GM03348 (cell line): ENCODE measurements at regions not wholly inside any gene's neighbourhood (a gene's known extent, or its start where the extent isn't known, plus 50 kb on each side); places are given as distances from the start of the nearest gene placed in this dataset.
A peak's percentile ranks its signal among the peaks of the same experiment; 100 is the strongest.

Experiments used
- DNase-seq: peaks from one replicate; pipeline ENCODE4 v3.0.0; 2012; ENCODE audit warnings: low spot score

DNA sequence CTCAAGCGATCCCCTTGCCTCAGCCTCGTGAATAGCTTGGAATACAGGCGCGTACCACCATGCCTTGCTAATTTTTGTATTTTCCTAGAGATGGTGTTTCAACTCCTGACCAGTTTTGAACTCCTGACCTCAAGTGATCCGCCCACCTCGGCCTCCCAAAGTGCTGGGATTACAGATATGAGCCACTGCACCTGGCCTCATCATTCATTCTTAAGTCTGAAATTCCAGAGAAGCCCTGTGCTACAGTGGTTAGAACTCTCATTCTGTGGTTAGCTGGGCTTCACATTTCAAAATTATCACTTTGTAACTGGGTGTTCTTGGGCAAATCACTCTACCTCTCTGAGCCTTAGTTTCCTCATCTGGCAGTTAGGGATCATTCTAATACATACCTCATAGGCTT, 86.1 kb upstream of the POU3F1 start:
- DNase-seq = no peak

DNA sequence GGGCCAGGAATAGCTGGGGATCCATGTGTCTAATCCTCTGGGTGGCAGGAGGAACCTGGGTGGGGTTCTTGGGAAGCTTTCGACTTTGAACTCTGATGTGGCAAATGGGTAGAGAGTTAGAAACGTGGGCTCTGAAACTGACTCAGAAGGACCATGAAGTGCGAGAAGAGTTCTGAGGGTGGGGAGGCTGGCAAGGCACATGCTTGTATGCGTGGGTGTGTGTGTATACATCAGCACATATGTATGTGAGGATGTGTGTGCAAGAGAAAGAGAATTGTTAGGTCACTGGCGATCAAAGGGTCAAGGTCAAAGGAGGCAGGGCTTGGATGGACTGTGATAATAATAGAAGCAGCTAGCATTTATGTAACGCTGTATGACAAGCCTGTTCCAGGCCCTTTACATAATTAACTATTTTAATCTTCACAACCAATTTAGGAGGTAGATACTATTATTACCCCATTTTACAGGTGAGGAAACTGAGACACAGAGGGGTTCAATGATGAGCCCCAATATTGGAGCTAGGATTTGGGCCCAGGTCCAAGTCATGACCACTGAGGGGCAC, 84.5 kb upstream of the POU3F1 start:
- no peak for DNase-seq

DNA sequence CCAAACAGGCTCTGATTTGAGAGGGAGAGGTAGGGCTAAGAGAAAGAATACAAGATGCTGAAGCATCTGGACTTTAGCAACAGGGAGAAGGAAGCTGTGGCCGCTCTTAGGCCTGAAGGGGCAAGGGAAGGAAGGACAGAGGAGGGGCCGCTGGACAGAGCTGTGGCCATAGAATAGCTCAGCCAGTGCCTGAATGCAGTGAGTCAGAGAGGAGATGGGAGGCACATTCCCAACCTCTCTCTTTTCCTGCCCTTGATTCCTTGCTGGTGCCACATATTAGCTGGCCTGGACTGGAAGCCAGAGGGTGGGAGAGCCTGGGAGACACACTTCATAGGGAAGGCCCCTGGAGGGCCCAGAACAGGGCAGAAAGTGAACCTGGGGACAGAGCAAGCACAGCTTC, 83.4 kb upstream of the POU3F1 start:
- peak; percentile 30 for DNase-seq

DNA sequence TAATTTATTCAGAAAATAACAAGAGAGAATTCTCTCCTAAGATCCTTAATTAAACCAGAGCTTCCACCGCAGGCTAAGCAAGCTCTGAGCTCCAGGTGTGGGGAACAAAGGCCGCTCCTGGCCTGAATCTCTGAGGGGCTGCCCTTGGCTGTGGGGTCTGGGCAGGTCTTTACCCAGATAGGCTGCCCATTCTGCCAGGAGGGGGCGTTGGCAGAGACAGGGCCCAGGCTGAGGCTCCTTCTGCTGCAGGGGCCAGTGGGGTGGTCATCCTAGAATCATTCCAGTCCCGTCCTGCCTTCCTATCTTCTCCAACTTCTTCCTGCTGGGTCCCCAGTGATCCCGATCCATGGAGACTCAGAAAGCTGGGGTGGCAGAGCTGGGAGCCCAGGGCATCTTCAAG, 82.9 kb upstream of the POU3F1 start:
- no peak for DNase-seq

DNA sequence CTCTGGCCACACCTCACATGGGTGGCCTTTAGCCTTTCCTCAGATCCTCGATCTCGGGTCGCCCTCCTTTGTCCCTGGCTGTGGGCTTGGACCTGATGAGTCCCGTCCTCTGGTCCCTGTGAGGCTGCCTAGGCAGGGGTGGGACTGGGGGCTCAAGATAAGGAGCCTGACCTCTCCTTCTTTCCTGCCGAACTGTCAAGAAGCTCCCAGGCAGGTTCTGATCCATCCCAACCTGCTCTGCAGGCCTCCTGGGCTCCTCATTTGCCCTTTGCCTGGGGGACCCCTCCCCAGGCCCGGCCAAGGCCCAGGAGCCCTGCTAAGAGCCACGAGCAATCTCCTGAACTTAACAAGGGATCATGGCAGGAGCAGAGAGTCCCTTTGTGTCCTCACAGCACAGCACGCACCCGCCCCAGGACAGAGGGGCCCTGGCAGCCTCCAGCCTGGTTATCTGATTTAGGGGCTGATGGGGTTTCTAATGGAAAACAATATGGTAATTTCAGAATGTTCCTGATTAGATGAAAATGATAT, 82.4 kb upstream of the POU3F1 start:
- DNase-seq = no peak

DNA sequence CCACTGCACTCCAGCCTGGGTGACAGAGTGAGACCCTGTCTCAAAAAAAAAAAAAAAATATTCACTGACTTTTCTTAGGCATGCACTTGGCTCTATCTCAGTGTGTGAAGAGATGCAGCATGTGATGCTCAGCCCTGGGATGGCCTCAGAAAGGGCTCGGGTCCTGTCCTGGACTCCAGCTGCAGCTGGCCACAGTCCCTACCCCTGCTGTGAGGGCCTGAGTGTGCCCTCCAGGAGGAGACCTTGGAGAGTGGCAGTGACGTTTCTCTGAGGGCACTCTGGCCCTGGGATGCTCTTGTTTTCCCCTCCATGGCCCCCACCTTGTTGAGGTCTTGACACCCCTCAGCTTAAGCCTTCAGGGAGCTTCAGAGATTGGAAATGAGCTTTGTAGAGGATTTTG, 81.9 kb upstream of the POU3F1 start:
- no peak for DNase-seq

DNA sequence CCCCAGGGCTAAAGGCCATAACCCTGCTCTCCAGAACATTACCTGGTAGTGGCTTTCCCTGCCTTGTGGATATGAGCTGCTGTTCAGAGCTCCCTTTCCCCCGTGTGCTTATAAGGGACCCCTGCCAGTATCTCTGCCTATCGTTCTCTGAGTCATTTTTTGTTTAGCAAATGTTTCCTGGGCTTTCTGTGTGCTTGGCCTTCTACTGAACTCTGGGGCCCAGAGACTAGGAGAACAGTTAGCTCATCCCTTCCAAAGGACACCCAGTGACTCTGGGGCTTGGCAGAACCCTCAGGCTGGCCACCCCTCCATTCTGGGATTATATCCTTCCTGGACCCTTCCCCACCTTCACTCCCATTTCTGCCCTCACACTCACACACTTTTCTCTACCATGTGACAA, 80.8 kb upstream of the POU3F1 start:
- DNase-seq = no peak

DNA sequence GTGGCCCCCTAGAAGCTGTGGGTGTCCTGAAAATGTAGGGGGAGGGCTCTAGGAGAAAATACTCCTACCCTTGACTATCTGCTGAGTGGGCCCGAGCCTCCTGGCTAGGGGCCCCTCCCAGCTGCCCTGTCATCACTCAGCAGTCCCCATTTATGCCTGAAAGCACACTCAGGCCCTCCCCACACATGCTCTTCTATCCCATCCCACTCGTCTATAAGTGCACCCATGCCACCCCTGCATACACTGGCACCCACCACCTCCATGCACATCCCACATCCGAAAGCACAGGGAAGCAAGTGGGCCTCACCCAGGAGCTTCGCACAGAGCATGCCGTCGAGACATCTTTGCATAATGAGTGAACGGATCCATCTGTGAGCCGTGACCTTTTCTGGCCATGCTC, 80.4 kb upstream of the POU3F1 start:
- DNase-seq = no peak

DNA sequence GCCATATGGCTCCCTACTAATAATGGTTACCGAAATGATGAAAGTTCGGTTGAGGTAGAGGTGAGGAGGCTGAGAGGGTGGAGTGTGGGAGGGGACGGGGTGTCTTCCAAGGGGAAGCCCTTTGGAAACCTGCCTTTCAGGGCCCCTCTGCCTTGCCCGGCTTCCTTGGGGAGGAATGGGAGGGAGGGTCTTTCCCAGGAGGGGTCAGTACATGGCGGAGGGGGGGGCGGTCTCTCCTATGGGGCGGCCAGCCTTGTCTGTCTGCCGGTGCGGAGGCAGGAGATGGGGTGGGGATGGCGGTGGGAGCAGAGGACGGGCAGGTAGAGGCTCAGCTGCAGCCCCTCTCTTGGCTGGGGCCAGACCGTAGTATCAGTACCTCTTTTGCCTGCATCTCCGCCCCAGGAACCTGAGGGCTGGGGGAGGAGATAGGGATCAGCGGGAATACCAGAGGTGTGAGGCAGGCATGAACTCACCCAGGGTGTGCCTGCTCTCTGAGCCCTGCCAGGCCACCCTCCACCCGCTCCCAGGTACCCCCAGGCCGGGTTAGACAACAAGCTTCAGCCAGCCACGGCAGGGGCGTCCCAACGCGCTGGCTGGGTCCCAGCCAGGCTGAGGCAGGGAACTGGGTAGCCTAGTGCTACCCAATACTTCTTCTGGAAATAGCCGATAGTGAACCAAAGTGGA, 79.4 kb upstream of the POU3F1 start:
- DNase-seq = no peak

DNA sequence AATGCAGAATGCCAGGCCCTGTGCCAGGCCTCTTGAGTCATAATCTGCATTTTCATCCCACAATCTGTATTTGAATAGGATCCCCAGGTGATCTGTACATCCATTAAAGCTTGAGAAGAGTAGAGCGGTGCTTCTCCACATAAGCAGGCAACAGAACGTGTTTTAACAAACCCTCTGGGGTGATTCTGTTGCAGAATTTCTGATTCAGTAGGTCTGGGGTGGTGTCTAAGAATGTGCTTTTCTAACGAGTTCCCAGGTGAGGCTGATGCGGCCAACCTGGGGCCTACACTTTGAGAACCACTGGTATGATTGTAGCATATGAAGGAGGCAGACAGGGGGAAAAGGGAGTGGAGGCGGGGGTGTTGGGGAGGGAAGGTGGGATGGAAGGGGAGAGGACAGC, 78.4 kb upstream of the POU3F1 start:
- no peak for DNase-seq

DNA sequence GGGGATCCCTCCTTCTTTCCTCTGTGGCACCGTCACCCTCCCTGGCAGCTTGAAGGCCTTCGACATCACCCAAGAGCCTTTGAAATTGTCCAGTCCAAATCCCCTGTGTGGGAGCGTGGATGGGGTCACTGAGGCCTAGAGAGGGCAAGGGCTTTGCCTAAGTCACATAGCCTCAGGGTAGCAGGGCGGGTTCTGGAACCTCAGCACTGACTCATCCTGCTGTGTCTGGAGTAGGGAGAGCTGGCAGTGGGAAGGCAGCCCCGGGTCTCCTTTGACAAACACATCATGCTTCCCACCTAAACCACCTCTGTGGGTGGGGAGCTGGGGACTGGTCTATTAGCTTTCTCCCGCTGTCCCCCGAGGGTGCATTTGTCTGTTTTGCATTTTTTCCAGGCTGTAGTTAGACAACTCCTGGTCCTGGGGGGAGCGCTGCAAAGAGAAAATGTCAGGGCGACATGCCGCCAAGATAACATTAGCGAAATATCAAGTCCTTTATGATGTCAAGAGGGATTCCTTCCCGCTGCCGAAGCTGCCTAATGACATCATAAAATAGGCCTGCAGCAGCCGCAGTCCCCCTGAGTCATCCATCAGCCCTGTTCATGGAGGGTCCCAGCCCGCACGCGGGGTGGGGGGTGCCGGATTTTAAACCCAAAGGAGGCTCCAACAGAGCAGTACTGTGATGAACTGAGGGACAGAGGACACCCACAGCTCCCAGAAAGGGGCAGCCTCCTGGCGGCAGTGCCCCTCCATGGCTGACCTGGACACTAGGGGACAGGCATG, 77.0 kb upstream of the POU3F1 start:
- DNase-seq = peak; percentile 49

DNA sequence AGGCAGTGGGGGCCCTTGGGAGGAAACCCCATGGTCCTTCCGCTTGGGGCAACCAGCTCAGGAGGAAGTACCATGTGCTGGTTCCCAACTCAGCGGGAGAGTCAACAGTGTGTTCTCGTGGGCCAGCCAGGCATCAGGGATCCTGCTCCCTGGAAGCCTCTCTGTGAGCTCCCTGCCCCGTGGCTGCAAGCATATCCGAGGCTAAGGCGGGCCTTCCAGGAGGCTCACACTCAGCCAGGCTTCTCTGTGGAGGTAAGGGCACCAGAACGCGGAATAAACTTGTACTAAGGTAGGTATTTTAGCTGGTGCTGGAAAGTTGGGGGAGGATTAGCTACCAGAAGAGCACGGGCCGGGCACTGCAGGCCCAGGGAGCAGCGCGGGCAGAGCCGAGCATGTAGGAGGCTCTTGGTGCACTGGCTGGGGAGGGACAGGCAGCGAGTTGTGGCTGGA, 74.7 kb upstream of the POU3F1 start:
- no peak for DNase-seq

DNA sequence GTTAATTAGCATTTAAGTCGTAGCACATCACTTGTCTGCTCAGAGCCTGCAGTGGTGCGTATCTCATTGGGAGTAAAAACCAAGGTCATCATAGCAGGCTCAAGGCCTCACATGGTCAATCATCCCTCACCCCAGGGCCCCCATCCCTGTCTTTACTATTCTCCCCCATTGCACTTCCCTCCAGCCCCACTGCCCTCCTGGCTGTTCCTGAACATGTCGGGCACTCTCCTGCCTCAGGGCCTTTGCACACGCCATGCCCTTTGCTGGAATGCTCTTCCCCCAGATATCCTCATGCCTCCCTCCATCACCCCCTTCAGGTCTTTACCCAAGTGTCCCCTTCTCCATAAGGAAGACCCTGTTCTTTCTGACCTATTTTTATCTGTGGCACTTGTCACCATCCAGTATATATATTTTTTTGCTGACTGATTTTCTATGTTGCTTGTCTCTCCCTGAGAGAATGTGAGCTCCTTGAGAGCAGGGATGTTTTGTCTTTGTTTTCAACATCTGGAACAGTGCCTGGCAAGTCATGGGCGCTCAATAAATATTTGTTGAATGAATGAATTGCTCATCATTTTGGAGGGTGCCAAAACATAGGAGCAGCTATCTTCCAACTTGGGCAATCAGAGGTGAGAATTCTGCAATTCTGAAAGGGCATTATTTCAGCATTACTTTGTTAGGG, 74.1 kb upstream of the POU3F1 start:
- DNase-seq = no peak

DNA sequence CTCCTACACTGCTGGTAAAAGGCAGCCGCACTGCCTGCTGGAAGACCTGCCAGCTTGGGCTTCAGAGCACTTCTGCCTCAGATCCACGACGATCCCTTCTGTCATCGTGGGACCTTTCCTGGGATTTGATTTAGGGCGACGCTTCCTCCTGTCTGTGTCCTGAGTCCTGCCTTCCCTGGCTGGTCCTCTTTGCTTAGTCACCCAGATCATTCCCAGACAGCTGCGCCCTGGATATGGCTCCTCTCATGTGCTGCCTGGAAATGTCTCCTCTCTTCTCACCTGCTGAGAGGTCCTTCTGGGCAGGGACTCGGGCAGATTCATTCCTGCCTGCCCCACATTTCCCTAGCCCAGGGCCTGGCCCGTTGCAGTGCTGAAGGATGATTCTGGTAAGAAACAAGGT, 72.4 kb upstream of the POU3F1 start:
- DNase-seq = no peak

DNA sequence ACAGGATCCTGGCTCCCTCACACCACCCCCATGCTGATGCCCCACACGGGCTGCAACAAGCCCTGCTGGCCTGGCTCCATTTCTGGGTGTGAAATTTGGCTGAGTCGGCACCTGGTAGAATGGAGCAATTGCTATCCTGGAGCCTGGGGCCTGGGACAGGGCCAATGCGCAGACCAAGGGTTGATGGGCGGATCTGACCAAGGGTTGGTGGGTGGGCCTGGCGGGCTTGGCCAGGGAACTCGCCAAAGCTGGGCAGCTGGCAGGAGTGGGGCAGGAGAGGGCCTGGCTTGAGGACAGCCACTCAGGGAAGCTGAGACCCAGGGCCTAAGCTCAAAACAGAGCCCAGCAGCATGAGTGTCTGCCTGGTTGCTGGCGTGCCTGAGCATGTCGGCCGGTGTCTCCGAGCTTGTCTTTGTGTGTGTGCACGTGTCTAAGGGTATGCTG, 70.9 kb upstream of the POU3F1 start:
- no peak for DNase-seq

DNA sequence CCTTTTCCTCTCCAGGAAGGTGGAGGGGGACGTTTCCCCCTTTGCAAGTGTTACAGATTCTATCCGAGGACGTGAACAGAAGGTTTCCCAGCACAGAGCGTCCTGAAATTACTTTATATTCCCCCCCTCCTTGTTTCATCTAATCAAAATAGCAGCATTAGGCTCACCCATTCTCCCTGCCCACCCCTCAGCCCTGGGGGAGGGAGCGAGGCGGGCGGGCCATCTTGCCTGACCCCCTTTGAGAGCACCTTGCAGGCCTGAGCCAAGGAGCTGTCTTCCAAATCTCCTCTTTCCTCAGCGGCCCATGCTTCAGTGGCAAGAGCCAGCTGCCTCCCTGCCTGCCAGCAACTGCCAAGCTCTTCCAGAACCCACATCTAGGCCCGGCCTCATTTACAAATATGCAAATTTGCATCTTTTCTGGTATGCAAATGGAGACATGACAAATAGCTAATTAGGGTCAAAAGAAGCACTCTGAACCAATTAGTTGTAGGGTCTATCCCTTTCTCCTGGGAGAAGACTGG, 69.1 kb upstream of the POU3F1 start:
- DNase-seq = no peak

DNA sequence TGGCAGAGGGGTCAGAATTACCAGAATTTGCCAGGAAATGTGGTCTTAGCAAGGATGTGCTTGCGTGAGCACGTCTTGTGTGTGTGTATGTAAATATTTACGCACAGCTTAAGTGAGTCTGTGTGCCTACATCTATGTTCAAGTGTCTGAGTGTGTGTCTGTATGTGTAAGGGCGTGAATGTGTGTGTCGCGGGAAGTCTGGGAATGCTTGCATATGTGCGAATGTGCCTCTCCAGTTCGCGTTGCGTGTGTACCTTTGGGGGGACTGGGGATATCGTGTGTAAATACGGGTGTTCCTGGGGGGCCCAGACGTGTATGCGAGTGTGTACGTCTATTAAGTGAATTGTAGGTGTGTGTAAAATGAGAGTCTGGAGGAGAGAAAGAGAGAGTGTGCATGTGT, 68.6 kb upstream of the POU3F1 start:
- DNase-seq = no peak

DNA sequence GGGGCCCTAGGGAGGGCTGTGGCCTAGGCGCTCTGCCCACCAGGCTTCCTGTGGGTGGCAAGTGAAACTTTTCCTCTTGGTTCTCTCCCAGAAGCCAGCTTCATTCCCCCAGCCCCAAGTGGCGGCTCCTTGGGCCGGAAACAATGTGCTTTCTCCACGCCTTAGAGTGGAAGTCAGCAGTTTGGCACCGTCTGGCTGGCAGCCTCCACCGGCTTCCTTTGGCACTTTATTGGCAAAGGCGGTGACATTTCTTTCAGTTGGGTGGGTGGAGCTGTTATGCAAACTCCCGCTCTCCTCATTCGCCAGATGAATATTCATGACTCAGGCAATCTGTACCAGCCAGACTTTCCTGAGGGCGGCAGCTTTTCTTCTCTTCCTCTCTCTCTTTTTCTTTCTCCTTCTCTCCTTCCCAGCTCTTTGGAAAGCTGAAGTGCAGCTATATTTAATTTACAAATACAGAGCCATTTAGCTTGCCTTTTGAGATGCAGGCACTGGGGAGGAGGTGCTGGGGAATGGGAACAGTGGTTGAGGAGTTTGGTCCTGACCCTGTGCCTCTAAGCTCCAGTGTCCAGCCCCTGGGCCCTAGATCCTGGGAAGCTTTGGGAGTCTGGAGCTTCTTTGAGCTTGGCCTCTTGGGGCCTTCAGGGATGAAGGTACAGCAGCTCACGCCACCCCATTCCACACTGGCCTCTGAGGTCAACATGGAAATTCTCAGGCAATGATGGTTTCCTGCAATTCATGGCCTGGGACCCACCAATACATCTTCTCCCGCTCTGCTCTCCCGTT, 67.8 kb upstream of the POU3F1 start:
- peak; percentile 57 for DNase-seq

DNA sequence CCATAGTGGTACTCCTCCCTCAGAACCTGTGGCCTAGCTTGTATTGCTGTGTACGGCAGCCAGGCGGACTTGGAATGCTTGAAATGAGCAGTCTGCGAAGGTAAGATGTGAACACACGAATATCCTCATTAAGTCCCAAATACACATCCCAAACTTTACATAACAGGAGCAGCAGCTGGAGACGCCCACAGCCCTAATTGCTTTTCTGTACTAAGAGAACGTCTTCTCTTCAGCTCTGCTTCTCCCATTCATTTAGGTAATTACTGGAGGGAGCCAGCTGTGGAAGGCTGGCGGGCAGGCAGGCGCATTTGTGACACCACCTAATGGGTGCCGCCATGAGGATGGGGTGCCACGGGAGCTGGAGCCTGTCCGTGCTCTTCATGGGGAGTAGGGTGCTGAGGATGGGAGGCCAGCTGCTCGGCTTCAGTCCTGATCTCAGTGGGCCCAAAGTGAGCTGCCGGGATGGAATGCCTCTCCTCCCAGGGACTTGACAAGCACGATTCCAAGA, 66.6 kb upstream of the POU3F1 start:
- DNase-seq = no peak

DNA sequence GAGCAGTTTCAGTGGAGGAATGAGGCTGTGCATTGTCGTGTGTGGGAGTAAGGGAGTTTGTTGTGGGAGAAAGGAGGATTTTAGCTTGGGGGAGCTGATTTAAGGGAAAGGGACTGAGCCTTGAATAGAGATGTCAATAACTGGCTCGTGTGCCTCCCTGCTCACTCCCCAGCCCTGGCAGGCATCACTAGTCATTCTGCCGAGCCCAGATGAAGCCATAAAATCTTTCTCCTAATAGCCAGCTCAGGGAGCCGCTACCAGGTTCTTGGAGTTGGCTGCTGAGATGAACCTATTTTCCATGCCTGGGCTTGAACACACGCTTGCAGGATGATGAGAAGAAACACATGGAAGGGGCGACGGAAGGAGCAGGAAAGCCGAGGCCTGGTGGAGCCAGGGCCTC, 65.0 kb upstream of the POU3F1 start:
- no peak for DNase-seq

DNA sequence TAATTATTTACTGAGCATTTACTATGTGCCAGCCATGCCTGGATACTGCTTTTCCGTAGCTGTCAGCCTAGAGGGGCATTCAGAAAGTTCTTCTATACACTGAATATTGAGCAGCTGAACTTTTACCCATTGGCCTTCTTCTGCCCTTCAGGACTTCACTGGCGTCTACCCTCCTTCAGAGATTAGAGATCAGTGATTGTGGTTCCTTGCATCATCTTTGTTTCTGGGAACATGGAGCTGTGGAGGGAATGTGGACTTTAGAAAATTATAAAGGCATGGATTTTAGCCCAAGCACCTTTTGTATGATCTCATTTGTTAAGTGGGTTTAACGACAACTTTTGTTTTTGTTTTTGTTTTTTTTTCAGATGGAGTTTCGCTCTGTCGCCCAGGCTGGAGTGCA, 58.7 kb upstream of the POU3F1 start:
- DNase-seq = no peak
